ENCODE measurements at regions not wholly inside any gene's neighbourhood (a gene's known extent, or its start where the extent isn't known, plus 50 kb on each side); places are given as distances from the start of the nearest gene placed in this dataset.

DNA sequence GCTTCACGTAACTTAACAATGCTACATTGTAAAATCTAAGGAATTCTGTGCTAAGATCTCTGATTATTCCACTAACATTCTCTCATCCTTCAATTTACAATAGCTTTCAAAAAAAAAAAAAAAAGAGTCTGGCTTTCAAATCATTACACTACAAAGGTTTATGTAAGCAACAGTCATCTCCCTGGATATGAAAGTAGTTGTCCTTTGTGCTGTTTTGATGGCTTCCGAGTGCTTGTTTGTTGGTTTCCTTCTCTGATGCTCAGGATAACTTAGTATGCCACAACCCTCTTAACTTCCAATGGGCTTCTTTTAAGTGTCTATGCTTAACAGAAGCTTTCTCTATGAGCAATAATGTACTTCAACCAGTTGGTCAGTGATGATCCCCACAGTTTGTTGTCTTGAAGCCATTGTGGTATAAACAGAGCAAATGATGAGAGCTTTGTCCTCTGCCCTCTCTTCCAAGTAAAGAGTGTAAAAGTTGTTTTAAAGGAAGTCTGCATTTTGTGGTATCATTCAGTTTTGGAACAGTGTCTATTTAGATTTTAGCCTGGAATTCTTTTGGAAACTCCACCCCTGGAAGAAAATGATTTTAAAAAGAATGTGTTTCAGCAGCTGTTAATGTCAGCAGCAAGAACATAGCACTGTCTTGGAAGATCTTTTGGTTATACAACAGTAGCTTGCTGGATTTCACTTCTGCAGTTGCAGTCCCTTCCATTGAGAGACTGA, 396.1 kb upstream of the RGS6 start:
- no peak for DNase-seq
- peak overlapping the region; percentile 5 for H3K27ac Mint-ChIP-seq
- peaks cover 11% of the 10 kb centered on the region for H3K36me3 Mint-ChIP-seq (ENCODE audit: low read depth)
- peaks cover 33% of the 10 kb centered on the region for H3K4me1 Mint-ChIP-seq
- no peaks in the 10 kb centered on the region for H3K9me3 Mint-ChIP-seq
- no peak overlapping the region for H3K4me3 Mint-ChIP-seq
- peaks cover 3% of the 10 kb centered on the region for H3K27me3 Mint-ChIP-seq (ENCODE audit: low read depth, poor library complexity)
- no peak for TF ChIP-seq CTCF (IDR thresholded peaks at IDR 0.05)

- H3K27ac Mint-ChIP-seq: no peak overlapping the region
- no peak for DNase-seq
- no peaks in the 10 kb centered on the region for H3K9me3 Mint-ChIP-seq
- peaks cover 3% of the 10 kb centered on the region for H3K36me3 Mint-ChIP-seq (ENCODE audit: low read depth)
- peaks cover 3% of the 10 kb centered on the region for H3K27me3 Mint-ChIP-seq (ENCODE audit: low read depth, poor library complexity)
- H3K4me1 Mint-ChIP-seq: peaks cover 30% of the 10 kb centered on the region
- TF ChIP-seq CTCF (IDR thresholded peaks at IDR 0.05): no peak
- H3K4me3 Mint-ChIP-seq: no peak overlapping the region
Observed at GRCh38 chr14:71536927-71537772, 395.1 kb upstream of the RGS6 start.

DNA sequence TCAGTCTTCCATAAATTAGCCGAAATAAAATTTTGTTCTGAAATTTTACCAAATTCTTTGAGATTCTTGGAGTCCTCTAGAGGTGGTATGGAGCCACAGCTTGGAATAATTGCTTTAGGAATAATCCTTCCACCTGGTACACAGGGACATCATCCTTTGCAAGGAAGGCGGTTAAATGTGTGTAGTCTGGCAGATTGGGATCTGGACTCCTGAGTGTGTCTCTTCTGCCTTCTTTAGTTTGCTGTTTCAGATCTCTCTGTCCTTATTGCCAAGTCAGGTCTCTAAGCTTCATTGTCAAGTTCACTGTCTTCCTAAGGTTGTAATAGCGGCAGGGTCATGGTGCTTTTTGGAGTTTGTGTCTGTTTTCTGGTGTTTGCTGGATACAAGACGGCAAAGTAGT, 393.9 kb upstream of the RGS6 start:
- Mint-ChIP-seq H3K4me1 (peaks cover 24% of the 10 kb centered on the region), H3K4me3 (no peak overlapping the region), H3K27ac (no peak overlapping the region), H3K9me3 (no peaks in the 10 kb centered on the region), H3K36me3 (ENCODE audit: low read depth) (no peaks in the 10 kb centered on the region), H3K27me3 (ENCODE audit: low read depth, poor library complexity) (peaks cover 3% of the 10 kb centered on the region)
- DNase-seq: no peak
- TF ChIP-seq CTCF (IDR thresholded peaks at IDR 0.05): no peak

- H3K27ac Mint-ChIP-seq: no peak overlapping the region
- H3K4me1 Mint-ChIP-seq: peaks cover 23% of the 10 kb centered on the region
- H3K27me3 Mint-ChIP-seq (ENCODE audit: low read depth, poor library complexity): peaks cover 3% of the 10 kb centered on the region
- no peaks in the 10 kb centered on the region for H3K9me3 Mint-ChIP-seq
- H3K4me3 Mint-ChIP-seq: no peak overlapping the region
- no peak for TF ChIP-seq CTCF (IDR thresholded peaks at IDR 0.05)
- H3K36me3 Mint-ChIP-seq (ENCODE audit: low read depth): no peaks in the 10 kb centered on the region
- DNase-seq: no peak
Observed at GRCh38 chr14:71538938-71539649, 393.1 kb upstream of the RGS6 start.

DNA sequence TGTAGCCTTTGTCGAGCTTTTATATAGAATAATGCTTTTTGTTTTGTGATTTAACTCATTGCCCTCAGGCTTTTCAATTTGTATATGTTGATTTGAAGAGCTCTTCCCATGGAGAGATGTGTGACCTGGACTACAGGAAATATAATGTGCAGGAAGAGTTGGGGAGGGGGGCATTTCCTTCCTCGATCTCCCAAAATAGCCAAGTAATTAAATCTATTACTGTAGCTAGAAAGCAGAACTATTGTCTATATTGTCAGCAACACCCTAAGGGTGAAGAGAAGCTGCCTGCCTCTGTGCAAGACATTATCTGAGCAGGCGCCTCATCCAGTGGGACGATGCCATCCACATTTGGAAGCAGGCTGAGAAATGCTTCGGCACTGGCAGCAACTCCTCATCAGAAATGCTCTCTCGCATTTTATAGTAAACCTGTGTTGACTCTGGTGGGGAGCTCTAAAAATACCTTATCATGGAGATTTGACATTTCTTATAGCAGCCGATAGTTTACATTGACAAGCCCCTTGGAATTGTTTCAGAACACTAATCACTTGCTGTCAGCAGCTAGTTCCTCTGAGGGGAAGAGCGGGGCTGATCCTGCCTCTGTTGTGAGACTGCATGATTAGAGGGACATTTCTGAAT, 392.5 kb upstream of the RGS6 start:
- H3K27me3 Mint-ChIP-seq (ENCODE audit: low read depth, poor library complexity): peaks cover 3% of the 10 kb centered on the region
- TF ChIP-seq CTCF (IDR thresholded peaks at IDR 0.05): no peak
- no peak overlapping the region for H3K4me3 Mint-ChIP-seq
- peaks cover 23% of the 10 kb centered on the region for H3K4me1 Mint-ChIP-seq
- no peak for DNase-seq
- no peaks in the 10 kb centered on the region for H3K36me3 Mint-ChIP-seq (ENCODE audit: low read depth)
- H3K27ac Mint-ChIP-seq: peak overlapping the region; percentile 36
- no peaks in the 10 kb centered on the region for H3K9me3 Mint-ChIP-seq
